T-helper 1 cell treated with Interleukin-12 subunit alpha and Interleukin-12 subunit beta and Interleukin-4 antibody, amounts not matched to agents 30 ng/mL and 1 ng/mL, for 36 hours (primary cell): ENCODE measurements at regions not wholly inside any gene's neighbourhood (a gene's known extent, or its start where the extent isn't known, plus 50 kb on each side); places are given as distances from the start of the nearest gene placed in this dataset.

Experiments
- intact Hi-C: fragments of 100-400 bp; cut with micrococcal nuclease; formaldehyde crosslinking; loops from one replicate; pipeline ENCODE4 v1.15.1; 2024

DNA sequence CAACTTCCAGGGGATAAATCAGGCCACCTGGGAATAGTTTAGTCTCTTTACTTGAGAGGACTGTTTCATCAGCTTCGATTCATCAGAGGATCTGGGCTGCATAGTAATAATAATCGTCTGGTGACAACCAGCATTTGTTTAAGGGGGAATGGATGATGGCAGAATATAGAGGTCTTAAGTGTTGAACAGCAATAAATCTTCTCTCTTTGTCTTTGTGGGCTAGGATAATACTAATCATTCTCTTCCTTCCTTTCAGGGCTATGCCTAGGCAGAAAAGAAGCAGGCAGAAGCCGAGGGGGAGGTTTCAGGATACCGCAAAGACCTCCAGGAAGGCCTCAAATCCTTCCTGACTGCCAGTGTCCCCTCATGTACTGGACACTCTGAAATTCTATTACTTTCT, 150.4 kb upstream of the GAREM1 start:
- intact Hi-C loops: no loop called here

DNA sequence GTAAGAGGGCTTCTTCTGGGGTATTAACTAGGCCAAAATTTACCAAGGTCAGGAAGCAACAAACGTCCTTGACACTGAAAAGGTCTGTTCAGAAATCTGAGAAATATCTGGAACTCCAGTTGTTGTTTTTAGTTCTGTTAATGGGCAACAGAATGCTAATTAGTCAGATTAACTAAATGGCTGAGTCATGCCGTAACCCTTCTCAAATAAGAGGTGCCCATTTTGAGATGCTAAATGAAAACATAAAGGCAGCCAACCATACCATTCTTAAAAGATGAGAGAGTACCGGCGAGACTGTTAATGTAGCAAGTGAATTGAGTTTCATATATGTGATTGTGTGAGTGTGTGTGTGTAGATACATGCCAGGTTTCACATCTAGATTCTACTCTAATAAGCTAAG, 147.9 kb upstream of the GAREM1 start:
- intact Hi-C loops: no loop called here

DNA sequence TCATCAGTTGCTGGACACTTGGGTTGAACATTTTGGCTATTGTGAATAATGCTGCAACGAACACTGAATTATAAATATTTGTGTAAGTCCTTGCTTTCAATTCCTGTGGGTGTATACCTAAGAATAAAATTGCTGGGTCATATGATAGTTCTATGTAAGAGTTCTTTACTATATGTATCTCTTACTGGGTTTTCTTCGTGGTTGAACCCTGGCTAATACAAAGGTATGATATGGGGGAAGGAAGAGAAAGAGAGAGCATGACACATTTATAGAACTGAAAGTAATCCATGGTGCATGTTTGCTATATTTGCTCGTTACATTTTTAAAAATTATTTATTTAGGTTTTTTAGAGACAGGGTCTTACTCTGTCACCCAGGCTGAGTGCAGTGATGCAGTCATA, 143.1 kb upstream of the GAREM1 start:
- intact Hi-C loops: no loop called here

DNA sequence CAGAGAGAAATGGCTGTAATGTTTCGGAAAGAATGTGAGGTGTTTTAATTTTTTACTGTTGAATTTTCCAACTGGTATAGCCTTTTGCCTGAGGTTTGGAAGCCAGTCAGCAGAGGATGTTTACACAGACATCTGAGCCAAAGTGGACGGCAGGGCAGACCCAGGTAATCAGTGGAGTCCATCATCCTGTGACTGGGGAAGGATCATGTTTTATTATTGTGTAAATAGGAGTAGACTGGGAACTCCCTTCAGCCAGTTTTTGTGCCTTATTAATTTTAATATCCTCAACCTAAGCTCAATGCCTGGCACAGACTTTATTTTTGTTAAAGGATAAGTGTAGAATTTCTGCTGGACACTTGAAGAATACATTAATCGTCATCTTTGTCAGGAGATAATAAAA, 142.0 kb upstream of the GAREM1 start:
- intact Hi-C loops: no loop called here

DNA sequence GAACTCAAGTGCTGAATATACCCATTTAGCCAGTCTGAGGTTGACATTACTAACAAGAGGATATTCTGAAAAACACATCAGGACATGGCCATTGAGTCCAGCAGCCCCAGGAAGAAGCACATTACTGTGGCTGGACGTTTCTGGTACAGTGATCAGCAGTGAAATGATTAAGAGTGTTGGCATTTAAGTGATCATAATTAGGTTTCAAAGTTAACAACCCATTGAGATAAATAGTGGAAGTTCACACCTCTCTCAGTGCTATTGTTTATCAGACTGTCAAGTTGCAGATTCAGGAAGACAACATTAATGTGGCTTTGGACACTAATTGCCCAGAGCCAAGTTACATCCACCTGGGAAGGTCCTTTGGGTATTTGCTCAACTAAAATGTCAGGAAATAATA, 139.5 kb upstream of the GAREM1 start:
- intact Hi-C loops: no loop called here

DNA sequence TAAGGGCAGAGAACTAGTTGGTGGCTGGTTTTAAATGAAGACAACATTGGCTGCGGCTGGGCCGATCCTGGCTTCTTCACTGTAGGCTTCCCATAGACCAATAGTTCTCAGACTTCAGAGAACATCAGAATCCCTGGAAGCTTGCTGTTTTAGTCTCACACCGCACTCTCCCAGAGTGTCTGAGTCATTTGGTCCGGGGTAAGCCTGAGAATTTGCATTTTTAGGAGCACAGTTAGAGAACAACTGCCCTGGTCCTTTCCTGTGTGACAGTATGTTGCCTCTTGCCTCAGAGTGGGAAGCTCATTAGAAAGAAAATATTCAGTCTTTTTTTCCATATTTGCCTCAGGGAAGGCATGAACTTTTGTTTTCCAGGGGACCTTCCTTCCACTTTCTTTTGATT, 137.1 kb upstream of the GAREM1 start:
- intact Hi-C loops: loop anchor here (10.0 kb wide), 1 partner anchor 57 kb away; no protein-coding TSS in a partner anchor

DNA sequence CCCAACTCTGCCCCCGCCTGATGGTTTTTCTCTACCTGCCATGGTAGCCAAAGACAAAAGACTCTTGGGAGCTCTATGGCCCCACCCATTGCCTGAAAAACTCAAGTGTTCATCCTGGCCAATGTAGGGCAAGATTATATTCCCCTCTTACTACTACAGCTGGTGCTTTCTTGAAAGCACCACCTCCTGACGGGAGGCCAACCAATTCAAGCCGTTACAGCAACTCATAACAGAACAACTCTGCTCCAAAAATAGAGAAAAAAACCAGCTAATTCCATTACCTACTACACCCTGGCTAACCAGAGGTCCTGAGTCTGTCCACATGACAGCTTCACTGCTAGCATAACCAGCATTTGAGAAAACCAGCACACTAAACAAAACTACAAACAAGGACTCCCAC, 127.5 kb upstream of the GAREM1 start:
- intact Hi-C loops: no loop called here

DNA sequence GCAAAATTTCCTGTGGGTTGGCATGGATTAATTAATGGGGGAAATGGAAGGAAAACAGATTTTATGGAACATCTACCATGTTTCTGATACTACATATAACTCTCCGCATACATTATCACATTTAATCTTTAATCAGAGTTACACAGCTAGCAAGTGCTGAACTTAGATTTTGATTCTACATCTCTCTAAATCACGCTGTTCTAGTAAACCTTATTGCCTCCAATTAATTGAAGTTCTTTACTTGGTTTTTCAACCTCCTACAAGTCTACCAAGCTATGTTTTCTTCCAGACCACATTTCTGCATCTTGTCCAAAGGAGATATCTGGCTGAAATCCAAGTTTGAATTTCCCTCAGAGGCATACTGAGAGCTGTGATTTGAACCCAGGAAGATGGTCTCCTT, 125.8 kb upstream of the GAREM1 start:
- intact Hi-C loops: no loop called here

DNA sequence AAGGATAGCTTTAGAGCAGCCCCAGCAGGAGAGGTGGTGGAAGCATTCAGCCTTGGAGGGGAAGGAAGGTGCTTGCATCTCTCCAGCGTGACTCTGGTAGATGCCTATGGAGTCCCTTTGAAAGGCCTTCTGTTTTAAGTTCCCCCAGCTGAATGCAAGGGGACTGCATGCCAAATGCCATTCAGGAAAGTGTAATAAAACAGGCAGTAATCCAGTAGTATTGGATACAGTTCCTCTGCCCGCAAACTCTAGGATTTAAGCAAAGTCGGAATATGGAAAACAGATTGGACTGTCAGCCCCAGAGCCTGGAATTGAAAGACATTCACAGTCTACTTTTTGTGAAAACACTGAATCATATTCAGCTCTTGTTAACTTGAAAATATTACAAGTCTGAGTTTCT, 125.2 kb upstream of the GAREM1 start:
- intact Hi-C loops: no loop called here

DNA sequence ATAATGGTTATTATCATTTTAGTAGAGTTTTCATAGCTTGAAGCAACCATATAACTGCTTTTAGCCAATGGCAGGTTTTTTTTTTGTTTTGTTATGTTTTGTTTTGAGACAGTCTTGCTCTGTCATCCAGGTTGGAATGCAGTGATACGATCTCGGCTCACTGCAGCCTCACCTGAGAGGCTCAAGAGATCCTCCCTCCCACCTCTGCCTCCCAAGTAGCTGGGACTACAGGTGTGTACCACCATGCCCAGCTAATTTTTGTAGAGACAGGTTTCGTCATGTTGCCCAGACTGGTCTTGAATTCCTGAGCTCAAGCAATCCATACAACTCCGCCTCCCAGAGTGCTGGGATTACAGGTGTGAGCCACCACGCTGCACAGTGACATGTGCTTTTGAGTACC, 117.5 kb upstream of the GAREM1 start:
- intact Hi-C loops: no loop called here

DNA sequence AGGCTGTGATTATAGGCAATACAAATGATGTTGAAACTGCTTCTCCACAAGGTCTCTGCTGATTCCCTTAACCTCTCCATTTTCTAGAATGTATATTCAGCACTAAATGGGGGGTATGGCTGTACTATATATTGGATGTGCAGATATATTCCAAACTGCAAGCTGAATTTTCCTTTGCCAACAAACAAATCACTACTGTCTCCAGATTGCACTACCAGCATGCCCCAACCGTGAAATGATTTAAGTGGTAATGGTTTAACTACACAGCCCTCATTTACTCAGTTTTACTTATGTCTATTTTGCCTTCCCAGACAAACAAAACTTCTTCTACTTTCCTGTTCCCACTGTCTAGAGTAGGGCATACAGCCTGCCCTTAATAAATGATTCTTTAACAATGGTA, 112.7 kb upstream of the GAREM1 start:
- intact Hi-C loops: no loop called here

DNA sequence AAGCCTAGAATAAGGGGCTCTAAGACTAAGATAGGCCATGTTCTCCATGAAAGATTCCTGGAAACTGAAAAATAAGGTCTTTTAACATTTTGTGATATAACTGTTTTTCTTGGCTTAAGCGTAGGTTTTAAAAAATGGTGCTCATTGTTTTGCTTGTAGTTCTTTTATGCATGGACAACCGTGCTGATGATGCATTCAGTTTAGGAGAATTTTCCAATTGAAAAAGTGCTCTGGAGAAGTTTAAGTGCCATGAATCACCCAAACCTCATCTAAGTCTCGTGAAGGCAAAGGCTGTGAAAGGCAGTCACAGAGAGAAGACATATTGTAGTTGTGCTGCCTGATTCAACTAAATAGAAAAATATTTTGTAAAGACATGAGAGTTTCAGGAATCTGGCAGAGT, 111.8 kb upstream of the GAREM1 start:
- intact Hi-C loops: no loop called here

DNA sequence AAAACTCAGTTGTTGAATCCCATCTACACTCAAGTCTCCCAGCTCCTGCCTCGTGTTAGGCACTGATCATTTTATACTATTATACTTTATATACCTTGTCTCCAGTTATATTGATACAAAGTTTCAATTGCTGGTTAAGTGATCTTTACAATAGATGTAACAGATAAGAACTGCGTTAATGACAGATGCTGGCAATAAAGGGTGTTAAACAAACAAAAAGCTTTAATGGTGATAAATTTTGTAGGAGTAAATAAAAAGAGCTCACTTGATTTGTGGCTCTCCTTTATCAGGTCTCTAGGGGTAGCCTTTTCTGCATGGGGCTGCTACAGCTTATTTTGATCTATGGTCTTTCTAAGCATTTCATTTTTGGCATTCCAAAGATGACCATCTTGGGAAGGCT, 106.9 kb upstream of the GAREM1 start:
- intact Hi-C loops: no loop called here

DNA sequence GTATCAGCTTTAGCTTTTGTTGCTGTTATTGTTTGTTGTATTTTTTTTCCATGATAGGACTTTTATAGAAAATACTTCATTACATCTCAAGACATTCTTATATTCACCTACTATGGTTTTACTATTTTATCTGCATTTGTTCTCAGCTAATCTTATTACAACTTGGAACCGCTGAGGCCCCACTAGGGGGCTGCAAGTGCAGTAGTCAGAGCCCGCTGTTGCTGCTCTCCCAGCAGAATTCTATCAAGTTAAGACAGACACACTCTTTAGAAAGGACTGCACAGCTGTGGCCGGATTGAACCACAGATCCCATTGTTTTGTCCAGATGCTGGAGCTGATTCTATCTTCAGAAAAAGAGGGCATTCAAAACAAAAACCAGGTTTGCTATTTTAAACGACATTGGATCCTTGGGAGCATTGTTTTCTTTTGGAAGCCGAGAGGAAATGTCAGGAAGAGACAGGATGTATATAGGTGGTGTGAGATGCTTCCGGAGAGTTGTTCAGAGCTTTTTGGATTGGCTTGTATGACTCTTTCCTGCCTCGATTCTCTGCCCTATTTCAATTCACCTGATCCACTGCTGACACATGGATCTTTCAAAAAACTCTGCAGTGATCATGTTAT, 105.7 kb upstream of the GAREM1 start:
- intact Hi-C loops: no loop called here

DNA sequence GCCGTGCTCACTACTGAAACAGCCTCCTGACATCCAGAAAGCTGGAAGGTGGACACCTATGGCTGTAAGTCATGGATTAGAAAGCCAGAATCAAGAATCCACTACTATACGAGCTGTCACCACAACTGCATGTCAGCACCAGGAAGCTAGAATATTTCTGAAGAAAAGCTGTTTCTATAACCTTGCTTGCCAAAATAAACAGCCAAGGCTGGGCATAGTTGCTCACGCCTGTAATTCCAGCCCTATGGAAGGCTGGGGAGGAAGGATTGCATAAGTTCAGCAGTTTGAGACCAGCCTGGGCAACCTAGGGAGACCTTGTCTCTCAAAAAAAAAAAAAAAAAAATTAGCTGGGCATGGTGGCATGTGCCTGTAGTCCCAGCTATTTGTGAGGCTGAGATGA, 96.3 kb upstream of the GAREM1 start:
- intact Hi-C loops: no loop called here

DNA sequence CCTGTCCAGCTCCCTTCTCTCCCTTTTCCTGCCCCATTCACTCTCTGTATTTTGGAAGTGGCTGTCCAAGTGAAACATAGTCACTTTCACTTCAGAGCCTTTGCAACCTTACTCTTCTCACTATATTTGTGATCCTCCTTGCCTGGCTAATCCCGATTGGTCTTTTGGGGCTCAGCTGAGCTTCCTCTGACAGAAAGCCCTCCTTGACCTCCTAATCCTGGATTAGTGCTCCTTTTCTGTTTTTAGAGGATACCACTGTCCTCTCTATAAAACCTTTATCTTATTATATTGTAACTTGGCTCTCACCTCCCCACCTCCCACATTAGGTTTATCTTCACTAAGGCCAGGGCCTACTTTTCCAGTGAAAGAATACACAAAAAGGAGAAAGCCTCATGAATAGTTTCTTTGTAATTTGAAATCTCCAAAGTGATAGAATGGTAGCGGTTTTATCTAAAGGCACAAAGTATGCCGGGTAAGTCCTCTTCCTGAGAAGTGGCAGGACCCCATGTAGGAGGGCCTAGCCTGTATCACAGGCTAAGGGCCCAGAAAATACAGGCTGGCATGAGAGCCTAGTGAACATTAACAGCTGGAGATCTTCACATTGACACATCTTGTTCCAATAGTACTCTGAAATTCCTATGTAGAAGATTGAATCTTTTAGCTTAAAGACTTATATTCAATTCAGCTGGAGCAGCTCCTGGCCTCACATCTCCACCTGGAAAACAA, 83.1 kb upstream of the GAREM1 start:
- intact Hi-C loops: loop anchor here (5.0 kb wide), 1 partner anchor 812 kb away; no protein-coding TSS in a partner anchor

DNA sequence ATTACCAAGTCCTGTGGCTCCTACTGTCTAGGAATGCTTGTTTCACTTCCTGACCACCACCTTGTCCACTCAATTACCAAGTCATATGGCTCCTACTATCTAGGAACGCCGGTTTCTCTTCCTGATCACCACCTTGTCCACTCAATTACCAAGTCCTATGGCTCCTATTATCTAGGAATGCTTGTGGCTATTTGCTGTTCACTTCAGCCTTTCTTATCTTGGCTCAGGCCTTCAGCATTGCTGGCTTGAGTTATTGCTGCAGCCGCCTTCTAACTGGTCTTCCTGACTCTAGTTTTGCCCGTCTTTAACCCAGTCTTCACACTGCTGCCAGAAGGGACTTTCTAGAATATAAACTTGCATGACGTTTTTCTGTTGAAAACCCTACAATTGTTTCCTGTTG, 82.5 kb upstream of the GAREM1 start:
- intact Hi-C loops: loop anchor here (5.0 kb wide), 1 partner anchor 811 kb away; no protein-coding TSS in a partner anchor

DNA sequence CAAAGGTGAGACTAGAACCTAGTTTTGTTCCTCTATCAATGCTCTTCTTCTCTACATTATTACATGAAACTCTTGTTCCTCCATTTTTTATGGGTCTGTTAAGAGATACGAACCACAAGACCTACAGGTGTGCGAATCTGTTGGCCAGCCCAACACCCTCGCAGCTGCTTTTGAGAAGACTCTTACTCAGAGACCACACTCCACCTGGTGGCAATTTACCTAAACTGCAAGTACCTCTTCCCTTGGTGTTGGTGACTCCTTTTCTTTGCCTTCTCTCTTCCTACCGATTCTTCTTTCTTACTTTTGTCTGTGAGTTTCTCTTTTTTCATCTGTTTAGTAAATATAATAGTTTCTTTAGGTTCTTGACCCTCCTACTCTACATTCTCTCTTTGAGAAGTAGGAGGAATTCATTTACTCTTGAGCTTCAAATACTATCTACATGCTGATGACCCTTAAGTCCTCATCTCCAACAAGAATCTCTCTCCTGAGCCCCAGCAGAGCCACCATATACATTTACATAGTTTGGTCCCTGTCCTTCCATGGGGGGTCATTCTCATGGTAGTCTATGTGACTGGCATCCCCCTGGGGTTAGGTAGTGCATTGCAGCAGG, 81.8 kb upstream of the GAREM1 start:
- intact Hi-C loops: loop anchor here (1.0 to 5.0 kb wide), 5 partner anchors 263 to 996 kb away; no protein-coding TSS in a partner anchor

DNA sequence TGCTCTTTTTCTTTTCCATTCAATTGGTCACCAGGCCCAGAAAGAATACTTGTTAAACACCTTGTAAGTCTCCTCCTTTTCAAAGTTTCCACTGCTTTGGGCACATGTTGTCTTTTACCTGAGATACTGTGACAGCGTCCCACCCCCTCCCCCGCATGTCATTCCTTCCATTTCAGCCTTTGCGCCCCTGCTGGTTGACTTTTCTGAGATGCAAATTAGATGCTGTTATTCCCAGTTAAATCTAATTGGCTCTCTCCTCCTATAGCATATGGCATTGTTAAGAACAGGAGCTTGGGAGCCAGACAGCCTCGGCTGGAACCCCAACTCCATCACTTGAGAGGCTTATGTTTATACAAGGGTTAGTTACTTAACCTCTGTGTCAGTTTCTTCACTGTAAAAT, 80.3 kb upstream of the GAREM1 start:
- intact Hi-C loops: loop anchor here (5.0 kb wide), 1 partner anchor 809 kb away; no protein-coding TSS in a partner anchor

DNA sequence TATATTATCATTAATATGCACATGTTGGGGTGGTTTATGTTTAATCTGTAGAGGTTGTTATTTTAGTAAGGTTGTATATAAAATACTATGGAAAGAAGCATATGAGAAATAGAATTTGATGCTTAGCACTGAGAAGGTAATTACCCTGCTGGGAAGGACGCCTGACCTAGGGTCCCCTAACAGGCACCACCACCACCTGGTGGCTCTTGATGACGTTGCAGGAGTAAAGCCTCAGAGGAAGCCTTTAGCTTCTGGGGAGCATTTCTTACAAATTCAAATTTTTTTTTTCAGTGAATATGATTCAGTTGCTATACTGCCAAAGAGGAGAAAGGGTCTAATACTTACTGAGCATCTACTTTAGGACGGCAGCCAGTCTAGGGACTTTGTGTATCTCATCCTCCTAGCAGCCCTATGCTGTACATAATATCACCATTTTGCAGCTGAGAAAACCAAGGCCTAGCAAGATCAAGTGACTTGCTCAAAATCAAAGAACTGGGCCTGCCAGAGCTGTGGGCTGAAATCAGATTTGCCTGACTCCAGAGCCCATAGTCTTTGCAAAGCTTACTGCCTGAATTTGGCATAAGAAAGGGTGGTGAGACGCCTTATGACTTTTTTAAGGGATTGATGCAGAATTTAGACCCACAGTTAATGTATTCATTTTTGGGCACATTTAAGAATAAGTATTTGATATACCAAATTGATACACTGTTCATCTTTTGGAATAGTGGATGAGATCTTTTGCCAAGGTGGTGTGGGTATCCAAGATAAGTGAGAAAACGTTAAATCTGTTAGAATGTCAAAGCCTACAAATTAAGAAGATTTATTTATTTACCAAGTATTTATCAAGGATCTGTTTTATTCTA, 78.8 kb upstream of the GAREM1 start:
- intact Hi-C loops: loop anchor here (2.0 to 5.0 kb wide), 2 partner anchors 79 to 807 kb away; partner anchors contain the start of gene GAREM1

DNA sequence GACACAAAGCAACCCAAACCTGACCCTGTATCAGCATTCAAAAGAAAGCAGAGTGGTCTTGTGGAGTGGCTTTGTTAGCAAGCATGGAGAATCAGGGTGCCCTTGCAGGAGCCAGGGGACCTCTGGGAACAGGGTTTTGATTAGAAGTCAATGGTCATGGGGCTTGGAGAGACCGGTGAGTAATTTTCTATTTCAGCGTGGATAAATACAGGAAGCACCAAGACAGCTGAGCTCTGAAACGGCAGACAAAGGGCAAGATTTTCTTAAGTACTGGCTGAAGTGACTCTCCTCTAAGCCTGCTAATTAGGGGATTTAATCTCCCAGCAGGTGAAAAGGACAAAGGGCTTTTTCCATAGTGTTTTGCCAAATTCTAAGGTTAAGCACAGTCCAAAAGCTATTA, 78.0 kb upstream of the GAREM1 start:
- intact Hi-C loops: loop anchor here (2.0 kb wide), 1 partner anchor 78 kb away; the partner anchor contains the start of gene GAREM1
